ENCODE measurements at regions not wholly inside any gene's neighbourhood (a gene's known extent, or its start where the extent isn't known, plus 50 kb on each side); places are given as distances from the start of the nearest gene placed in this dataset.

GRCh38 chr3:34807611-34808010 lies 831.7 kb upstream of the ARPP21 start:
- Mint-ChIP-seq H3K27me3 (ENCODE audit: low read depth) (no peaks in the 10 kb centered on the region), H3K4me3 (no peak overlapping the region), H3K27ac (peak overlapping the region; percentile 64), H3K4me1 (peaks cover 32% of the 10 kb centered on the region), H3K36me3 (peaks cover 4% of the 10 kb centered on the region; the same call in 1 of the 2 replicates), H3K9me3 (peaks cover 19% of the 10 kb centered on the region)
- ATAC-seq (peak; percentile 64), DNase-seq (ENCODE audit: low spot score) (no peak)
- ChIA-PET CTCF (no interaction called here), POLR2A (no interaction called here)
- TF ChIP-seq, protein P1, sequence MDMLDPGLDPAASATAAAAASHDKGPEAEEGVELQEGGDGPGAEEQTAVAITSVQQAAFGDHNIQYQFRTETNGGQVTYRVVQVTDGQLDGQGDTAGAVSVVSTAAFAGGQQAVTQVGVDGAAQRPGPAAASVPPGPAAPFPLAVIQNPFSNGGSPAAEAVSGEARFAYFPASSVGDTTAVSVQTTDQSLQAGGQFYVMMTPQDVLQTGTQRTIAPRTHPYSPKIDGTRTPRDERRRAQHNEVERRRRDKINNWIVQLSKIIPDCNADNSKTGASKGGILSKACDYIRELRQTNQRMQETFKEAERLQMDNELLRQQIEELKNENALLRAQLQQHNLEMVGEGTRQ (CRISPR knock-in tag; IDR thresholded peaks at IDR 0.05) = peak; percentile 81
- TF ChIP-seq USF1 (CRISPR knock-in tag; IDR thresholded peaks at IDR 0.05) = peak; percentile 81
- TF ChIP-seq HMGA2 (CRISPR knock-in tag; IDR thresholded peaks at IDR 0.05) = no peak

DNA sequence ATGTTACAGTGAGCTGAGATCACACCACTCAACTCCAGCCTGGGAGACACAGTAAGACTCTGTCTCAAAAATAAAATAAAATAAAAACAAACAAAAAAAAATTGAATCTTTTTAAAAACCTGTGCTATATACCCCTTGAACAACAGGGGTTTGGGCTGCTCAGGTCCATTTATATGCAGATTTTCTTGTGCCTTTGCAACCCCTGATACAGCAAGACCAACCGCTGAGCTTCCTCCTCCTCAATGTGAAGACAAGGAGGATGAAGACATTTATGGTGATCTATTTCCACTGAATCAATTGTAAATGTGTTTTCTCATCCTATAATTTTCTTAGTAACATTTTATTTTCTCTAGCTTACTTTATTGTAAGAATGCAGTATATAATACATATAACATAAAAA lies 831.0 kb upstream of the ARPP21 start:
- no peak for DNase-seq (ENCODE audit: low spot score)
- Mint-ChIP-seq H3K36me3 (peaks cover 4% of the 10 kb centered on the region; the same call in 1 of the 2 replicates), H3K9me3 (peaks cover 19% of the 10 kb centered on the region), H3K4me1 (peaks cover 32% of the 10 kb centered on the region), H3K27ac (no peak overlapping the region), H3K4me3 (no peak overlapping the region), H3K27me3 (ENCODE audit: low read depth) (no peaks in the 10 kb centered on the region)
- TF ChIP-seq, protein P2, sequence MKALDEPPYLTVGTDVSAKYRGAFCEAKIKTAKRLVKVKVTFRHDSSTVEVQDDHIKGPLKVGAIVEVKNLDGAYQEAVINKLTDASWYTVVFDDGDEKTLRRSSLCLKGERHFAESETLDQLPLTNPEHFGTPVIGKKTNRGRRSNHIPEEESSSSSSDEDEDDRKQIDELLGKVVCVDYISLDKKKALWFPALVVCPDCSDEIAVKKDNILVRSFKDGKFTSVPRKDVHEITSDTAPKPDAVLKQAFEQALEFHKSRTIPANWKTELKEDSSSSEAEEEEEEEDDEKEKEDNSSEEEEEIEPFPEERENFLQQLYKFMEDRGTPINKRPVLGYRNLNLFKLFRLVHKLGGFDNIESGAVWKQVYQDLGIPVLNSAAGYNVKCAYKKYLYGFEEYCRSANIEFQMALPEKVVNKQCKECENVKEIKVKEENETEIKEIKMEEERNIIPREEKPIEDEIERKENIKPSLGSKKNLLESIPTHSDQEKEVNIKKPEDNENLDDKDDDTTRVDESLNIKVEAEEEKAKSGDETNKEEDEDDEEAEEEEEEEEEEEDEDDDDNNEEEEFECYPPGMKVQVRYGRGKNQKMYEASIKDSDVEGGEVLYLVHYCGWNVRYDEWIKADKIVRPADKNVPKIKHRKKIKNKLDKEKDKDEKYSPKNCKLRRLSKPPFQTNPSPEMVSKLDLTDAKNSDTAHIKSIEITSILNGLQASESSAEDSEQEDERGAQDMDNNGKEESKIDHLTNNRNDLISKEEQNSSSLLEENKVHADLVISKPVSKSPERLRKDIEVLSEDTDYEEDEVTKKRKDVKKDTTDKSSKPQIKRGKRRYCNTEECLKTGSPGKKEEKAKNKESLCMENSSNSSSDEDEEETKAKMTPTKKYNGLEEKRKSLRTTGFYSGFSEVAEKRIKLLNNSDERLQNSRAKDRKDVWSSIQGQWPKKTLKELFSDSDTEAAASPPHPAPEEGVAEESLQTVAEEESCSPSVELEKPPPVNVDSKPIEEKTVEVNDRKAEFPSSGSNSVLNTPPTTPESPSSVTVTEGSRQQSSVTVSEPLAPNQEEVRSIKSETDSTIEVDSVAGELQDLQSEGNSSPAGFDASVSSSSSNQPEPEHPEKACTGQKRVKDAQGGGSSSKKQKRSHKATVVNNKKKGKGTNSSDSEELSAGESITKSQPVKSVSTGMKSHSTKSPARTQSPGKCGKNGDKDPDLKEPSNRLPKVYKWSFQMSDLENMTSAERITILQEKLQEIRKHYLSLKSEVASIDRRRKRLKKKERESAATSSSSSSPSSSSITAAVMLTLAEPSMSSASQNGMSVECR (CRISPR knock-in tag; IDR thresholded peaks at IDR 0.05; ENCODE audit: borderline replicate concordance) = no peak
- CTCF ChIA-PET = interaction anchor here (0.6 kb wide), 1 partner anchor 16 kb away, joined by 3 read pairs; no protein-coding TSS in a partner anchor
- ATAC-seq = peak; percentile 86
- POLR2A ChIA-PET = no interaction called here

DNA sequence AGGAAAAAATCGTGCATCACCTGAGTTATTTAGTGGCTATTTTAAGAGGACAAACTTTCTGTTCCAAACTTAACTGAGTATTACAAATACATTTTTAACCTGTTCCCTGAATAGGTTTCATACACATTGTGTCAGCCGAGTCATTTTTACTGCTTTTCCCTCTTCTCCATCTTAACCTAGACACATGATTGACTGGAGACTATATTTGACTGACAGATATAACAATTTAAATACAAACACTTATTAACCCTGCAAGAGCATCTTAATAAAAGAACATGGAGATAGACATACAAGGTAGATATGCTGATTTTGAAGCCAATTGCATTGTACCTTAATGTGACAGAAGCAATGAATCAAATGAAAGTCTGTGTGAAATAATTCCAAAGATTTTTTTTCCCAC lies 810.5 kb upstream of the ARPP21 start:
- ChIA-PET CTCF (no interaction called here), POLR2A (interaction anchor here (0.6 kb wide), 1 partner anchor 15 kb away, joined by 4 read pairs; no protein-coding TSS in a partner anchor)
- no peaks in the 10 kb centered on the region for H3K36me3 Mint-ChIP-seq
- H3K4me1 Mint-ChIP-seq = peaks cover 10% of the 10 kb centered on the region
- no peak for ATAC-seq
- peaks cover 9% of the 10 kb centered on the region; the same call in 1 of the 2 replicates for H3K9me3 Mint-ChIP-seq
- no peaks in the 10 kb centered on the region for H3K27me3 Mint-ChIP-seq (ENCODE audit: low read depth)
- no peak for DNase-seq (ENCODE audit: low spot score)
- TF ChIP-seq ZNF263 (CRISPR knock-in tag; IDR thresholded peaks at IDR 0.05; ENCODE audit: low read depth) (no peak), CREB1 (CRISPR knock-in tag; IDR thresholded peaks at IDR 0.05) (no peak), ELF4 (CRISPR knock-in tag; IDR thresholded peaks at IDR 0.05; ENCODE audit: low read depth) (no peak), RORB (CRISPR knock-in tag; IDR thresholded peaks at IDR 0.05) (no peak), ZNF219 (CRISPR knock-in tag; IDR thresholded peaks at IDR 0.05; ENCODE audit: borderline replicate concordance) (no peak), NR1H2 (CRISPR knock-in tag; IDR thresholded peaks at IDR 0.05) (no peak), SMAD4 (CRISPR knock-in tag; IDR thresholded peaks at IDR 0.05) (no peak), ATF3 (CRISPR knock-in tag; conservative IDR thresholded peaks at IDR 0.05) (no peak), MAX (CRISPR knock-in tag; IDR thresholded peaks at IDR 0.05) (no peak), NR2C2 (CRISPR knock-in tag; IDR thresholded peaks at IDR 0.05) (no peak), ZNF317 (CRISPR knock-in tag; IDR thresholded peaks at IDR 0.05; ENCODE audit: borderline replicate concordance, low read depth) (no peak), RELA (CRISPR knock-in tag; IDR thresholded peaks at IDR 0.05; ENCODE audit: borderline replicate concordance) (no peak), SMAD3 (CRISPR knock-in tag; IDR thresholded peaks at IDR 0.05; ENCODE audit: borderline replicate concordance) (no peak), ERG (CRISPR knock-in tag; IDR thresholded peaks at IDR 0.05) (no peak), TEAD1 (CRISPR knock-in tag; IDR thresholded peaks at IDR 0.05) (no peak), ZNF121 (CRISPR knock-in tag; IDR thresholded peaks at IDR 0.05) (no peak), ZSCAN18 (CRISPR knock-in tag; IDR thresholded peaks at IDR 0.05) (no peak)
- TF ChIP-seq, protein P3, sequence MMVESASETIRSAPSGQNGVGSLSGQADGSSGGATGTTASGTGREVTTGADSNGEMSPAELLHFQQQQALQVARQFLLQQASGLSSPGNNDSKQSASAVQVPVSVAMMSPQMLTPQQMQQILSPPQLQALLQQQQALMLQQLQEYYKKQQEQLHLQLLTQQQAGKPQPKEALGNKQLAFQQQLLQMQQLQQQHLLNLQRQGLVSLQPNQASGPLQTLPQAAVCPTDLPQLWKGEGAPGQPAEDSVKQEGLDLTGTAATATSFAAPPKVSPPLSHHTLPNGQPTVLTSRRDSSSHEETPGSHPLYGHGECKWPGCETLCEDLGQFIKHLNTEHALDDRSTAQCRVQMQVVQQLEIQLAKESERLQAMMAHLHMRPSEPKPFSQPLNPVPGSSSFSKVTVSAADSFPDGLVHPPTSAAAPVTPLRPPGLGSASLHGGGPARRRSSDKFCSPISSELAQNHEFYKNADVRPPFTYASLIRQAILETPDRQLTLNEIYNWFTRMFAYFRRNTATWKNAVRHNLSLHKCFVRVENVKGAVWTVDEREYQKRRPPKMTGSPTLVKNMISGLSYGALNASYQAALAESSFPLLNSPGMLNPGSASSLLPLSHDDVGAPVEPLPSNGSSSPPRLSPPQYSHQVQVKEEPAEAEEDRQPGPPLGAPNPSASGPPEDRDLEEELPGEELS (CRISPR knock-in tag; IDR thresholded peaks at IDR 0.05) = no peak
- H3K4me3 Mint-ChIP-seq = no peak overlapping the region
- no peak overlapping the region for H3K27ac Mint-ChIP-seq

Measured in WTC11 (cell line).